GM18502 (cell line): ENCODE measurements at regions not wholly inside any gene's neighbourhood (a gene's known extent, or its start where the extent isn't known, plus 50 kb on each side); places are given as distances from the start of the nearest gene placed in this dataset.
"Not testable (repeated sequence)": the region's sequence is repeated elsewhere in the genome, so short reads cannot be mapped to it uniquely, and the experiment has no call there.

Source experiments
- ATAC-seq: cut with Tn5 transposase; IDR thresholded peaks from one replicate; pipeline ENCODE4 v1.9.1; 2021; ENCODE audit warnings: mild to moderate bottlenecking; ENCODE audit not compliant: unreplicated experiment, poor library complexity

- ATAC-seq: not testable (repeated sequence)
Measured at GRCh38 chr21:5013455-5014304, 5507.7 kb upstream of the TPTE start.

GRCh38 chr21:5015187-5015586 lies 5506.2 kb upstream of the TPTE start:
- not testable (repeated sequence) for ATAC-seq

- ATAC-seq: peak; percentile 62
Measured at GRCh38 chr21:5019120-5019519, 5502.3 kb upstream of the TPTE start.

GRCh38 chr21:5021815-5022214 lies 5499.6 kb upstream of the TPTE start:
- ATAC-seq: peak; percentile 36

- ATAC-seq: peak; percentile 46
Measured at GRCh38 chr21:5022254-5022653, 5499.1 kb upstream of the TPTE start.

- ATAC-seq: peak; percentile 13
Measured at GRCh38 chr21:5022748-5023147, 5498.6 kb upstream of the TPTE start.

- not testable (repeated sequence) for ATAC-seq
Measured at GRCh38 chr21:5035147-5035546, 5486.2 kb upstream of the TPTE start.

GRCh38 chr21:5035587-5035986 lies 5485.8 kb upstream of the TPTE start:
- ATAC-seq: not testable (repeated sequence)

- ATAC-seq: not testable (repeated sequence)
Measured at GRCh38 chr21:5037606-5038331, 5483.6 kb upstream of the TPTE start.

GRCh38 chr21:5039926-5040325 lies 5481.5 kb upstream of the TPTE start:
- ATAC-seq: not testable (repeated sequence)

GRCh38 chr21:5042583-5042982 lies 5478.8 kb upstream of the TPTE start:
- ATAC-seq: not testable (repeated sequence)

GRCh38 chr21:5044812-5045211 lies 5476.6 kb upstream of the TPTE start:
- ATAC-seq: not testable (repeated sequence)

- not testable (repeated sequence) for ATAC-seq
Measured at GRCh38 chr21:5051303-5052018, 5469.9 kb upstream of the TPTE start.

GRCh38 chr21:5055027-5055754 lies 5466.2 kb upstream of the TPTE start:
- not testable (repeated sequence) for ATAC-seq

- peak; percentile 68 for ATAC-seq
Measured at GRCh38 chr21:5055996-5056962, 5465.1 kb upstream of the TPTE start.

GRCh38 chr21:5057077-5057476 lies 5464.3 kb upstream of the TPTE start:
- ATAC-seq: not testable (repeated sequence)

GRCh38 chr21:5060364-5061083 lies 5460.9 kb upstream of the TPTE start:
- not testable (repeated sequence) for ATAC-seq

GRCh38 chr21:5064581-5065142 lies 5456.7 kb upstream of the TPTE start:
- ATAC-seq: not testable (repeated sequence)
